MM.1S (cell line): ENCODE measurements at regions not wholly inside any gene's neighbourhood (a gene's known extent, or its start where the extent isn't known, plus 50 kb on each side); places are given as distances from the start of the nearest gene placed in this dataset.

ENCODE experiments used
- DNase-seq: peaks from one replicate; pipeline ENCODE4 v3.0.0-alpha.2; 2015
- H2AFZ ChIP-seq: fragments of 300-600 bp; sonication (generic); 2 replicates; pipeline ENCODE4 v1.6.0; 2016; ENCODE audit warnings: antibody characterized with exemption, low read length
- H3F3A ChIP-seq: fragments of 300-600 bp; sonication (generic); 2 replicates; pipeline ENCODE4 v1.6.1; 2016; ENCODE audit warnings: mild to moderate bottlenecking, antibody characterized with exemption, low read length, moderate library complexity, mixed read lengths; ENCODE audit not compliant: insufficient read depth
- H3K27ac ChIP-seq: fragments of 300-600 bp; sonication (generic); 2 replicates; pipeline ENCODE4 v1.5.1; 2016; ENCODE audit warnings: mild to moderate bottlenecking, low read length
- H3K27me3 ChIP-seq: fragments of 300-600 bp; sonication (generic); replicated peaks from 2 replicates; pipeline ENCODE4 v1.6.0; 2016; ENCODE audit warnings: low read length; ENCODE audit not compliant: insufficient read depth
- H3K36me3 ChIP-seq: fragments of 300-600 bp; sonication (generic); replicated peaks from 2 replicates; pipeline ENCODE4 v1.6.1; 2016; ENCODE audit warnings: mild to moderate bottlenecking, low read length, mixed read lengths; ENCODE audit not compliant: insufficient read depth
- H3K4me1 ChIP-seq: fragments of 300-600 bp; sonication (generic); 2 replicates; pipeline ENCODE4 v1.6.1; 2016; ENCODE audit warnings: low read length, mixed read lengths
- H3K4me2 ChIP-seq: fragments of 300-600 bp; sonication (generic); 2 replicates; pipeline ENCODE4 v1.6.0; 2016; ENCODE audit warnings: low read depth, low read length
- H3K4me3 ChIP-seq: fragments of 300-600 bp; sonication (generic); 2 replicates; pipeline ENCODE4 v1.5.1; 2016; ENCODE audit warnings: low read length, mixed read lengths
- H3K79me2 ChIP-seq: fragments of 300-600 bp; sonication (generic); 2 replicates; pipeline ENCODE4 v1.6.1; 2016; ENCODE audit warnings: mixed run types, low read length, mixed read lengths
- H3K9ac ChIP-seq: fragments of 300-600 bp; sonication (generic); 2 replicates; pipeline ENCODE4 v1.6.1; 2016; ENCODE audit warnings: low read length, mixed read lengths
- H3K9me2 ChIP-seq: fragments of 300-600 bp; sonication (generic); replicated peaks from 2 replicates; pipeline ENCODE4 v1.6.1; 2016; ENCODE audit warnings: mild to moderate bottlenecking, low read length, mixed read lengths; ENCODE audit not compliant: insufficient read depth
- H3K9me3 ChIP-seq: fragments of 300-600 bp; sonication (generic); replicated peaks from 2 replicates; pipeline ENCODE4 v1.6.1; 2016; ENCODE audit warnings: mild to moderate bottlenecking, low read length, mixed read lengths; ENCODE audit not compliant: insufficient read depth
- H4K20me1 ChIP-seq: fragments of 300-600 bp; sonication (generic); 2 replicates; pipeline ENCODE4 v1.6.1; 2016; ENCODE audit warnings: mild to moderate bottlenecking, low read length, moderate library complexity, mixed read lengths; ENCODE audit not compliant: insufficient read depth
- EZH2 ChIP-seq: fragments of 300-600 bp; sonication (generic); optimal IDR thresholded peaks from 2 replicates; pipeline ENCODE3; 2017; ENCODE audit warnings: low read depth, mild to moderate bottlenecking, antibody characterized with exemption, low read length, mixed read lengths
- EZH2phosphoT487 ChIP-seq: fragments of 300-600 bp; sonication (generic); IDR thresholded peaks from 2 replicates; pipeline ENCODE4 v1.6.1; 2018; ENCODE audit warnings: antibody characterized with exemption, low read length
- TF ChIP-seq, protein P1 (sequence below): fragments of 300-600 bp; sonication (generic); IDR thresholded peaks from 2 replicates; pipeline ENCODE4 v1.5.1; 2016; ENCODE audit warnings: antibody characterized with exemption, low read length, mixed read lengths

GRCh38 chrX:95911062-95911461 lies 773.6 kb upstream of the DIAPH2 start:
- TF ChIP-seq EZH2phosphoT487 (no peak), EZH2 (no peak)
- TF ChIP-seq, protein P1, sequence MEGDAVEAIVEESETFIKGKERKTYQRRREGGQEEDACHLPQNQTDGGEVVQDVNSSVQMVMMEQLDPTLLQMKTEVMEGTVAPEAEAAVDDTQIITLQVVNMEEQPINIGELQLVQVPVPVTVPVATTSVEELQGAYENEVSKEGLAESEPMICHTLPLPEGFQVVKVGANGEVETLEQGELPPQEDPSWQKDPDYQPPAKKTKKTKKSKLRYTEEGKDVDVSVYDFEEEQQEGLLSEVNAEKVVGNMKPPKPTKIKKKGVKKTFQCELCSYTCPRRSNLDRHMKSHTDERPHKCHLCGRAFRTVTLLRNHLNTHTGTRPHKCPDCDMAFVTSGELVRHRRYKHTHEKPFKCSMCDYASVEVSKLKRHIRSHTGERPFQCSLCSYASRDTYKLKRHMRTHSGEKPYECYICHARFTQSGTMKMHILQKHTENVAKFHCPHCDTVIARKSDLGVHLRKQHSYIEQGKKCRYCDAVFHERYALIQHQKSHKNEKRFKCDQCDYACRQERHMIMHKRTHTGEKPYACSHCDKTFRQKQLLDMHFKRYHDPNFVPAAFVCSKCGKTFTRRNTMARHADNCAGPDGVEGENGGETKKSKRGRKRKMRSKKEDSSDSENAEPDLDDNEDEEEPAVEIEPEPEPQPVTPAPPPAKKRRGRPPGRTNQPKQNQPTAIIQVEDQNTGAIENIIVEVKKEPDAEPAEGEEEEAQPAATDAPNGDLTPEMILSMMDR: no peak
- H3K4me1 ChIP-seq: no peaks in the 10 kb centered on the region
- no peaks in the 10 kb centered on the region for H3K79me2 ChIP-seq
- H3K4me3 ChIP-seq: no peak overlapping the region
- H3K9me3 ChIP-seq: no peaks in the 10 kb centered on the region
- DNase-seq: no peak
- H2AFZ ChIP-seq: no peak overlapping the region
- no peak overlapping the region for H3K4me2 ChIP-seq
- H3K36me3 ChIP-seq: no peaks in the 10 kb centered on the region
- H4K20me1 ChIP-seq: no peaks in the 10 kb centered on the region
- no peaks in the 10 kb centered on the region for H3F3A ChIP-seq
- H3K27ac ChIP-seq: no peak overlapping the region
- no peaks in the 10 kb centered on the region for H3K27me3 ChIP-seq
- H3K9me2 ChIP-seq: no peaks in the 10 kb centered on the region
- no peak overlapping the region for H3K9ac ChIP-seq

DNA sequence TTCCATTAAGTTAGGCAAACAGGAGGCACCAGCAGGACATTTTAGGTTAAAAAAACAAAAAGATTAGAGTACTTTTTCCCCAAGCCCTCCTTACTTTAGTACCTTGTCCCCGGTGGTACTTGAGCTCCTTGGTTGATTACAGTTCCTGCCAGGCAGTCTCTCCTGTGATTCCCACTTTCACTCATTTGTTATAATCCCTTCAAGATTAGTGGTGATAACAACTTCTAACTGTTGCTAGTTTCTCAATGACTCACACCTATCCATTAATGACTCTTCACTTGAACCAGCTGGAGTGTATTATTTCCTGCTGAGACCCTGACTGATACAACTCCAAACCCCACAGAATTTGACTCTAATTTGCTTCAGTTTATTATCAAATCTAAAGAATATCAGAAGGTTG lies 765.0 kb upstream of the DIAPH2 start:
- Histone ChIP-seq H3K4me3 (no peak overlapping the region), H3K4me2 (no peak overlapping the region), H3K9ac (no peak overlapping the region), H3F3A (no peaks in the 10 kb centered on the region), H3K27me3 (no peaks in the 10 kb centered on the region), H4K20me1 (no peaks in the 10 kb centered on the region), H3K79me2 (no peaks in the 10 kb centered on the region), H3K36me3 (no peaks in the 10 kb centered on the region), H3K4me1 (no peaks in the 10 kb centered on the region), H2AFZ (no peak overlapping the region), H3K9me3 (no peaks in the 10 kb centered on the region), H3K27ac (no peak overlapping the region), H3K9me2 (no peaks in the 10 kb centered on the region)
- no peak for DNase-seq
- TF ChIP-seq EZH2: no peak
- no peak for TF ChIP-seq EZH2phosphoT487
- TF ChIP-seq, protein P1: no peak

- no peaks in the 10 kb centered on the region for H3K36me3 ChIP-seq
- no peak overlapping the region for H3K9ac ChIP-seq
- H3F3A ChIP-seq: no peaks in the 10 kb centered on the region
- H3K9me2 ChIP-seq: no peaks in the 10 kb centered on the region
- H2AFZ ChIP-seq: no peak overlapping the region
- no peak overlapping the region for H3K4me3 ChIP-seq
- H3K9me3 ChIP-seq: no peaks in the 10 kb centered on the region
- H3K27me3 ChIP-seq: no peaks in the 10 kb centered on the region
- H3K27ac ChIP-seq: no peak overlapping the region
- H4K20me1 ChIP-seq: no peaks in the 10 kb centered on the region
- DNase-seq: no peak
- peaks cover 3% of the 10 kb centered on the region; the same call in 1 of the 2 replicates for H3K4me1 ChIP-seq
- no peak overlapping the region for H3K4me2 ChIP-seq
- H3K79me2 ChIP-seq: no peaks in the 10 kb centered on the region
- TF ChIP-seq EZH2 (no peak), EZH2phosphoT487 (no peak)
- TF ChIP-seq, protein P1: no peak
Observed at GRCh38 chrX:95945528-95945927, 739.1 kb upstream of the DIAPH2 start.
